Caki2 (cell line): ENCODE measurements at regions not wholly inside any gene's neighbourhood (a gene's known extent, or its start where the extent isn't known, plus 50 kb on each side); places are given as distances from the start of the nearest gene placed in this dataset.
"Not testable (repeated sequence)": the region's sequence is repeated elsewhere in the genome, so short reads cannot be mapped to it uniquely, and the experiment has no call there.

Experiments
- DNase-seq: peaks from one replicate; pipeline ENCODE4 v3.0.0-alpha.2; 2015; ENCODE audit warnings: low read depth
- in situ Hi-C: cut with HindIII; loops from 2 replicates; pipeline ENCODE4 v1.10.0; 2016; ENCODE audit warnings: low sequenced_read_pairs, low pct_unique_long_range_greater_than_20kb, mixed read lengths

- in situ Hi-C loops, DNase-seq: not testable (repeated sequence)
Observed at GRCh38 chr4:22624002-22624401, 68.7 kb upstream of the GBA3 start.

DNA sequence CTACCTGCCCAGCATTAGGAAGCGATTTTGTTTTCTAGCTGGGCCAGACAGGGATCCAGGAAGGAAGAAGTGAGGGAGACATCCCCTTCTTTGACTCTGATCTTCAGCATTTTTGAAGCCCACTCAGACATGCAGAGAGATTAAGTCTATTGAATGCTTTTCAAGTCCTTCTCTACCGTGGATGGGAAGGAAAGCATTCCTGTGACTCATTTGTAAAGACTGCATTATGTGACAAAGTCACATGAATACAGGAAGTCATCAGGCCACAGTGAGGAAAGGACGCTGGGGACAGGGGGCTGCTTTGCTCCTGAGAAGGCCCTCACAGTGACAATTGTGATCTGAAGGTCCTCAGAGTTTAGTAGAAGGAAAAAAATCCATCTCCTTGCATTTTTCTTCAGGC lies 67.4 kb upstream of the GBA3 start:
- peak; percentile 6 for DNase-seq
- in situ Hi-C loops = no loop called here

DNA sequence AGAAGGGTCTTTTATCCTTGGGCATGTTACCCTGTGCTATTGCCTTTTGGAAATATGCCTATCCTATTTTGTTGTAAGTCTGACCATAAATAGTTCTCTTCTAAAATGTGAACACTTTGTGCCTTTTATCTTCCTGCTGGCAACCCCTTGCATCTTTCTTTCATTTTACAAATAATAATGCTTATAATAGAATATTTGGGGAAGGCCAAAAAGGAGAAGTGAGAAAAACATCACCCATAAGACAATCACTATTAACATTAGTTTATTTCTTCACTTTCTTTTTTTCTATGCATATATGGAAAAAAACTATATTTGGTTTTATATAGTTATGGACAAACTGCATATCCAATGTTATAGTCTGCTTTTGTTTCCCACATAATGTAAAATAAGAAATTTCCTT lies 64.9 kb upstream of the GBA3 start:
- in situ Hi-C loops, DNase-seq: not testable (repeated sequence)

GRCh38 chr4:22630161-22630975 lies 62.4 kb upstream of the GBA3 start:
- in situ Hi-C loops = not testable (repeated sequence)

DNA sequence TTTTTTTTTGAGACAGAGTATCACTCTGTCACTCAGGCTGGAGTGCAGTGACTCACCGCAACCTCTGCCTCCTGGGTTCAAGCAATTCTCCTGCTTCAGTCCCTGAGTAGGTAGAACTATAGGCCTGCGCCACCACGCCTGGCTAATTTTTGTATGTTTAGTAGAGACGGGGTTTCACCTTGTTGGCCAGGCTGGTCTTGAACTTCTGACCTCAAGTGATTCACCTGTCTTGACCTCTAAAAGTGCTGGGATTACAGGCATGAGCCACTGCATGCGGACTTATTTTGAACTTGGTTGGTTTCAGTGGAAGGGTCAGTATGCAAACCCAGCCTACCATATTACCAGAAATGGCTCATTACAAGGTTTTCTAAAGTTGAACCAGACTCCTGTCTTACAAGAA lies 61.6 kb upstream of the GBA3 start:
- in situ Hi-C loops, DNase-seq: not testable (repeated sequence)

More at GRCh38 chr4:22630161-22630975, 62.4 kb upstream of the GBA3 start:
- DNase-seq = not testable (repeated sequence)

- no peak for DNase-seq
- in situ Hi-C loops = no loop called here
Observed at GRCh38 chr4:22634541-22635181, 58.1 kb upstream of the GBA3 start.

- DNase-seq, in situ Hi-C loops: not testable (repeated sequence)
Observed at GRCh38 chr4:22635182-22635549, 57.6 kb upstream of the GBA3 start.

- in situ Hi-C loops = no loop called here
- no peak for DNase-seq
Observed at GRCh38 chr4:22635692-22636091, 57.0 kb upstream of the GBA3 start.

DNA sequence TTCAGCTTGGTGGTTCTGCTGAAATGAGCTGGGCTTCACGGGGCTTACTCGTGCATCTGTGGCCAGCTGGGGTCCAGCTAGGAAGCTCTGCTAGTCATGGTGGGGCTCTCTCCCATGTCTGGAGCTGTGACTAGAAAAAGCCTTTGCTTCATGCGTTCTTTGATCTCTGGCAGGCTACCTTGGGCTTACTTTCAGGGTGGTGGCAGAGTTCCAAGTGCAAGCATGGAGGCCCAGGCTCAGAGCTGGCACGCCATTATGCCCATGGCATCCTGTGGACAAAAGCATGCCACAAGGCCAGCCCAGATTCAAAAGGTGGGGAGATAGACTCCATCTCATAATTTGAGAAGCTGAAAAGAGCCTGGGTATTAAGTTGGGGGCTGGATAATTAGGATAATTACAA lies 55.4 kb upstream of the GBA3 start:
- in situ Hi-C loops = no loop called here
- DNase-seq = no peak
